ENCODE measurements at regions not wholly inside any gene's neighbourhood (a gene's known extent, or its start where the extent isn't known, plus 50 kb on each side); places are given as distances from the start of the nearest gene placed in this dataset.
A peak's percentile ranks its signal among the peaks of the same experiment; 100 is the strongest.
"Not testable (repeated sequence)": the region's sequence is repeated elsewhere in the genome, so short reads cannot be mapped to it uniquely, and the experiment has no call there.

- DNase-seq (ENCODE audit: low read depth): no peak
Observed at GRCh38 chr4:78660559-78660958, 109.0 kb downstream of the ANXA3 start.

GRCh38 chr4:78661086-78661690 is 109.6 kb downstream of the ANXA3 start:
- peak; percentile 45 for DNase-seq (ENCODE audit: low read depth)

- DNase-seq (ENCODE audit: low read depth): peak; percentile 84
Observed at GRCh38 chr4:78661921-78662521, 110.5 kb downstream of the ANXA3 start.

GRCh38 chr4:78662658-78663057 is 111.1 kb downstream of the ANXA3 start:
- DNase-seq (ENCODE audit: low read depth): no peak

GRCh38 chr4:78664296-78664695 is 111.9 kb upstream of the BMP2K start:
- DNase-seq (ENCODE audit: low read depth): not testable (repeated sequence)

GRCh38 chr4:78665216-78665770 is 110.9 kb upstream of the BMP2K start:
- no peak for DNase-seq (ENCODE audit: low read depth)

GRCh38 chr4:78666830-78667258 is 109.3 kb upstream of the BMP2K start:
- no peak for DNase-seq (ENCODE audit: low read depth)

GRCh38 chr4:78667325-78667724 is 108.8 kb upstream of the BMP2K start:
- no peak for DNase-seq (ENCODE audit: low read depth)

- DNase-seq (ENCODE audit: low read depth): no peak
Observed at GRCh38 chr4:78667764-78668163, 108.4 kb upstream of the BMP2K start.

- no peak for DNase-seq (ENCODE audit: low read depth)
Observed at GRCh38 chr4:78669453-78669852, 106.7 kb upstream of the BMP2K start.

GRCh38 chr4:78671903-78672815 is 104.0 kb upstream of the BMP2K start:
- no peak for DNase-seq (ENCODE audit: low read depth)

GRCh38 chr4:78673337-78673736 is 102.8 kb upstream of the BMP2K start:
- no peak for DNase-seq (ENCODE audit: low read depth)

GRCh38 chr4:78675325-78675724 is 100.8 kb upstream of the BMP2K start:
- no peak for DNase-seq (ENCODE audit: low read depth)

GRCh38 chr4:78682070-78682469 is 94.1 kb upstream of the BMP2K start:
- DNase-seq (ENCODE audit: low read depth): no peak

GRCh38 chr4:78683352-78683751 is 92.8 kb upstream of the BMP2K start:
- DNase-seq (ENCODE audit: low read depth): no peak

GRCh38 chr4:78684325-78685079 is 91.6 kb upstream of the BMP2K start:
- DNase-seq (ENCODE audit: low read depth): peak; percentile 34

- DNase-seq (ENCODE audit: low read depth): no peak
Observed at GRCh38 chr4:78687818-78688217, 88.3 kb upstream of the BMP2K start.

GRCh38 chr4:78688366-78688765 is 87.8 kb upstream of the BMP2K start:
- DNase-seq (ENCODE audit: low read depth): no peak

GRCh38 chr4:78689261-78689660 is 86.9 kb upstream of the BMP2K start:
- peak; percentile 42 for DNase-seq (ENCODE audit: low read depth)

- peak; percentile 36 for DNase-seq (ENCODE audit: low read depth)
Observed at GRCh38 chr4:78689700-78690323, 86.3 kb upstream of the BMP2K start.

- DNase-seq (ENCODE audit: low read depth): peak; percentile 35
Observed at GRCh38 chr4:78691334-78691754, 84.8 kb upstream of the BMP2K start.

Data from LHCN-M2 (cell line).